ENCODE measurements at regions not wholly inside any gene's neighbourhood (a gene's known extent, or its start where the extent isn't known, plus 50 kb on each side); places are given as distances from the start of the nearest gene placed in this dataset.
"Not testable (repeated sequence)": the region's sequence is repeated elsewhere in the genome, so short reads cannot be mapped to it uniquely, and the experiment has no call there.

DNA sequence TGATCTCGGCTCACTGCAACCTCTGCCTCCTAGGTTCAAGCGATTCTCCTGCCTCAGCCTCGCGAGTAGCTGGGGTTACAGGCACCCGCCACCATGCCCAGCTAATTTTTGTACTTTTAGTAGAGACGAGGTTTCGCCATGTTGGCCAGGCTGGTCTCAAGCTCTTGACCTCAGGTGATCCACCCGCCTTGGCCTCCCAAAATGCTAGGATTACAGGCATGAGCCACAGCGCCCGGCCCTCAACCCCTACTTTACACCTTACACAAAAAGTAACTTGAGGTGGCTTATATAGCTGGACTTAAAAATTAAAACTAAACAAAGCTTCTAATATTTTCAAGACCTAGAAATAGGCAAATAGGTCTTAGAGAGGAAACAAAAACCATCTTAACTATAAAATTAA is 524.0 kb upstream of the FAM174A start:
- not testable (repeated sequence) for DNase-seq

DNA sequence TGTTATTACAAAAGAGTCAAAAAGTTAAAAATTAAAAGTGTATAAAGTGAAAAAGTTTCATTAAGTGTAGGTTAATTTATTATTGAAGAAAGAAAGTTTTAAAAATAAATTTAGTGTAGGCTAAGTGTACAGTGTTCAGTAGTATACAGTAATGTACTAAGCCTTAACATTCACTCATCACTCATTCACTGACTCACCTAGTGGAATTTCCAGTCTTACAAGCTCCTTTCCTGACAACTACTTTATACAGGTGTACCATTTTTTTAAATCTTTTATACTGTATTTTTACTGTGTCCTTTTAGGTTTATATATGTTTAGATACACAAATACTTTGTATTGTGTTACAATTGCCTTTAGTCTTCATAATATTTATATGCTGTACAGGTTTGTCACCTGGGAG is 530.2 kb upstream of the FAM174A start:
- no peak for DNase-seq

DNA sequence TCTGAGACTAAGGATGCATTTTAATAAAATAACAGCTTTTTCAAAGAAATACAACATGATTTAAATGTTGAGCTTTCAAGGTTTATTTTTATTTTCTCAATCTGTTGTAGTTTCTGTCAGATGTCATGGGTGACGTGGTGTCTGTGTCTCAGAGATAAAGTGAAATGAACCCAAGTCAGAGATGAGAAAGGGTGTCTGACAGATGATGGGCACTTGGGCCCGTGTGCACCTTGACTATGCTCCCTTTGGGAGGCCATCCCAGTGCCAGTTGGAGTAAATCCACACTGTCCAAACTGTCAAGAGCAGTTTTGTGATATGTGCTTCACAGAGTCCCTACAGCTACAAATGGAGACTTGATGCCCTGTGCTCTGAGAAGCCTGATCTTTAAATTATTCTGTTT is 536.9 kb upstream of the FAM174A start:
- DNase-seq, result no peak

DNA sequence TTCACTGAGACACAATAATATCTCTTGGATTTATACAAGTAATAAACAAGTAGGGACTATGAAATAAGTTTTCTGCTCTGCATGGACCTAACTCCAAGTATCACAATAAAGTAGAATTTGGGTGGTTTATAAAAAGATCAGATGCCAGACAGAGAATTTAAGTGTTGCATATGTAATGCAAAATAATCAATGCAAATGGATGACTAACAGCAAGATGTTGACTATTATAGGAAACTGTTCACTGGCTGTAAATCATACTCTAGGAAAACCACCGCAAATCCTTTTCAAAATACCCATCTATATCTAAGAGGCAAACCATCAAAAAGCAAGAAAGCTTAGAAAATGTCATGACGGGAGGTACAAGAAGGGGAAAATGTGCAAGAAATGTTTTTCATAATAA is 539.8 kb upstream of the FAM174A start:
- DNase-seq, result no peak

DNA sequence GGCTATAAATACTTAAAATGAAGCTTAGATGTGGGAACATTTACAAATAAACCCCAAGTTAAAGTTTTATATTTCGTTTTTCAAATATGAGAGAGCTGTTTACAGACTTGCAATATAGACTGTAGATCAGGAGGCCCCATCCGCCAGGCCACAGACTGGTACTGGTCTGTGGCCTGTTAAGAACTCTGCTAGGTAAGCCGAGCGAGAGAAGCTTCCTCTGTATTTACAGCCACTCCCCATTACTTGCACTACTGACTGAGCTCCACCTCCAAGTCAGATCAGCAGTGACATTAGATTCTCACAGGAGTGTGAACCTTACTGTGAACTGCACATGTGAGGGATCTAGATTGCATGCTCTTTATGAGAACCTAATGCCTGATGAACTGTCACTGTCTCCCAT is 561.4 kb upstream of the FAM174A start:
- DNase-seq, result no peak

DNA sequence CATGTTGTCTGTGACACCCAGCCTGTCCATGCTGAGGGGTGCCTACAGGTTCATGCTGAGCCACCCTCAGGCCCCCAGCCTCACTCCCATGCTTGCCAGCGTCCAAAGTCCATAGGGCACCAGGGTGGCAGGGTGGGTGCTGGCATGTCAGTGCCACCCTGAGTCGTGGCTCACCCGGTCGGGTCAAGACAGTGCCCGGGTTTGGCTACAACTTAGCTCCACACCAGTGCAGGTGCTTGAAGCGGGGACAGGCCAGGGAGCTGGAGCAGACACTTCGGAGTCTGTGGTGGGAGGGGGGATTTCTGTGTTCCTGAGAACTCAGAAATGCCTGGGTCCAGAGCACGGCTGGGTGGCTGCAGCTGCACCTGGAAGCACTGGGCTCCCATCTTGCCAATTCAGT is 579.2 kb upstream of the FAM174A start:
- DNase-seq, result no peak

DNA sequence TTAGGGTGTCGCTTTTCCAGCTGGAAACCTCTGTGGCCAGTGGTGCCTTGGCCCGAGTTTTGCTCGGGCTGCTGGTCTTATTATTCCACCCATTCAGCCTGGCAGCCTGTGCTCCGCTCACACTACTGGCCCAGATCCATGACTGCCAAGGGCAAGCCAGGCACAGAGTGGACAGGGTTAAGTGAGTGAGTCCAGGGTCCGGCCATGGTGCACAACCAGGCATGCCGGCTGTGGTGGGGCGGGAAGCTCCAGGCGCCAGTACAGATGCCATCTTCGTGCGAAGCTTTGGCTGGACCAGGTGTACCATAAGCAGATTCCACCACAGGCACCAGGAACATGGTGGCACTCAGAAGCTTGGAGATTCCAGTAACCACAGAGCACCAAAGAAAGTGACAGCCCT is 580.2 kb upstream of the FAM174A start:
- no peak for DNase-seq

DNA sequence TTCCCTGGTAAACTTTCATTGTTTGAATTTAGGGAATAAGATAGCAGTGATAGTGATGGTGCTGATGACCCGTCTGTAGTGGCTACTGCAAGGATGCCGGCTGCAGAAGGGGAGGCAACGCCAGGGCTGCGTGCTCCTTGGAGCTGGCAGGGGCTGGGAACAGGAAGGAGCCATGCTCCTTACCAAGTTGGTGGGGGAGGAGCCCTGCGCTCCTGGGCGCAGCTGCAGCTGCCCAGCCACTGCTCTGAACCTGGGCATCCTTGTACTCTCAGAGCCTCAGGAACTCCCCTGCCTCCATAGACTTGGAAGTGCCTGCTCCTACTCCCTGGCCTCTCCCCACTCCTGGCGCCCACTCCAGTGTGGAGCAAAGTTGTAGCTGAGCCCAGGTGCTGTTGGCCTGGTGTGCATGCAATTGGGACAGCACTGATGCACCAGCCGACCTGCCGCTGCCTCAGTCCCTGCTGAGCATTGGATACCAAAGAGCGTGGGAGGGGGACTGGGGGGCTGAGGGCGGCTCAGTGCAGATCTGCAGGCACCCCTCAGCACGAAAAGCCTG is 585.1 kb upstream of the FAM174A start:
- DNase-seq, result no peak

DNA sequence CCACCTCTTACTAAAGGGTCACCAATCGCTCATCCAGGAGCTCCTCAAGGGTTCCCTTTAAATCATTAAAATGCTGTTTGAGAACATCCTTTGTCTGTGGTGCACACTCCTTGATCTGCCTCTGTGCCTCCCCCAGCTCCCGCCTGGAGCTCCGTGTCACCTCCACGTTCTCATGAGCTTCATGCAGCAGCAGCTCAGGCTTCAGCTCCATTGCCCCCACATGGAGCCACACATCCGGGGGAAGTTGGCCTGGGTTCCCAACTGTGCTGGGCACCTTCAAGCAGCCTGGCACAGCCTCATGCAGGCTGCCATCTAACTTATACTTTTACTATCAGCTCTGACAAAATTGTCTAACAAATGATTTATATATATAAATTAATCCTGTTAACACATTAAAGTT is 585.8 kb upstream of the FAM174A start:
- no peak for DNase-seq

DNA sequence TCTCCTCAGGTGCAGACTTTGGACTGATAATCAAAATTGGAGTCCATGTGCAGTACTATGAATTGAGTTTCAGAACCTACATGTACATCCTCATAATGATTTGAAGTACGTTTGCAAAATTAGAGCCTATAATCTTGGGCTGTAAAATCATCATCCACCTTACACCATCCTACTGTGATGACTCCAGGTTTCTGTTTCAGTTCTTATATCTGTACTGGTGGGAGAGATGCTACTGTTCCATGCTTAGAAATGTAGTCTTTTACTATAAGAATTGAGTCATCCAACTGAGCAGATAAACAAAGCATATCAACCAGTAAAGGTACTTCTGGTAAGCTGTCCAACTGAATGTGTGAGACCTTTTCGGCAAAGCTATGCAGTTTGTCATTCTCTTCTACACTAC is 586.3 kb upstream of the FAM174A start:
- DNase-seq, result no peak

DNA sequence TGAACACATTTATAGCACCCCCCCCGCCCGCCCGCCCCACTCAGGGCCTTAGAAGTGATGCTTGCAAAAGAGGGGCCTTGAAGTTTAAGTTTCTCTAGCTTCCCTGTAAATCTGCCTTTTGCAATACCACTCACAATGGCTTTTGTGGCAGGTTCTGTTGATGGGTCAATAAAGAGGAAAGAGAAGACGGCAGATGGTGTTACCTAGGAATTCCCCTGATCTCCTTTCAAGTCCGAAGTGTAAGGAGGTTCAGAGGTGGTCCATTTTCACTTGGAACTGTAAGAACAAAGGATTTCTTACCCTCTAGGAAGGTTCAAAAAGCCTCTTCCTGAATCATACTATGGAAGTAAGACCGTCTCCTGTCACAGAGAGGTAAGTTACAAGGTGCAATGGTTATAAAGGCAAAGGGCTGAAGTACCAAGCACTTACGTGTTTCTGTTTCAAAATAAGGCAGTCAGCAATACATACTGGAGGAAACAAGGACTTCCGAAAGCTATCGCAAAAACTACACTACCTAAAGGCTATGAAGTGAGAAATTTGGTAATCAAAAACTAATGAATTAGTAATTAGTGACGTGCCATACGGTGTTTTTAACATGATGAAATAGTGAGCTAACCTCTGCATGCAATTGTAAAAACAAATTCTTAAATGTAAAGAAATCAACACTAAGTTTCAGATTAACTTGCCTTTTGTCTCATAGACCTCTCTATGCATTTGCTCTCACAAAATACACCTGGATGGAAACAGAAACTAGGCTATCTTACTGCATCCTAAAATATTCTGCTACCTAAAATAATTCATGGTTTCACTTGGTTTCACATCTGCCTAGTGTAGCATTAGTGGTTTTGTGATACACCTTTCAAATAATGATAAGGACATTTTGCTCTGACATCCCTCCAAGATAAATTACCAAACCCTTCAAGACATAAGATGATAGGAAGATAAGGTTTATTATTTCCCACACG is 589.4 kb upstream of the FAM174A start:
- DNase-seq, result no peak

DNA sequence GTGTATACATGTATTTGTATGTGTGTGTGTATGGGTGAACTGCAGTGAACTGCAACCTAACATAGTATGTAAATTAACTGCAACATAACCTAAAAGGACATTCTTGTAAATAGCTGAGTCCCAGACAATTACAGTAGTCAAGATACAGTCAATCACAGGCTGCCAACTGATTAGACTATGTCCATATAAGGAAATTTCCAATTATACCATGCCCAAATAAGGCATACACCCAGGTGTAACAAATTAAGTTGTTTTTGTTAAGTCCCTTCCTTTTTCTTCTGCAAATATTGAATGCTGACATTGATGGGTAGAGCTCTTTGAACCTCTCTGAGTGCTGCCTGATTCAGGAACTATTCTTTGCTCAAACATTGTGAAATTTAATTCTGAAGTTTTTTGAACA is 594.6 kb upstream of the FAM174A start:
- DNase-seq, result no peak

DNA sequence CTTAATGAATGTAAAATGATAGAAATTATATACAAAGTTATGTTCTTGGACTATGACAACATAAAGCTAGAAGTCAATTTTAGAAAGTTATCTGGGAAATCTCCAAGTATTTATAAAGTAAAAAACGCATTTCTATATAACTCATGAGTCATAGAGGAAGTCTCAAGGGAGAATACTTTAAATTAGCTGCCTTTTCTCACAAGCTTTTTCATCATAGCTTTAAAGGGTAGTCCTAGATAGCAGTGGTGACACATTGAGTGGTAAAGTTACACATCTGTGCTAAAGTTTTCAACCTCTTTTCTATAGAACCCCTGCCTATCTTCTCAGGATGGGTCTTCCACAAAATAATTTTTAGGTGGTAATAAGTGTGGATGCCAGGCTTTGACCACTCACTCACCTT is 598.3 kb upstream of the FAM174A start:
- DNase-seq, result no peak

DNA sequence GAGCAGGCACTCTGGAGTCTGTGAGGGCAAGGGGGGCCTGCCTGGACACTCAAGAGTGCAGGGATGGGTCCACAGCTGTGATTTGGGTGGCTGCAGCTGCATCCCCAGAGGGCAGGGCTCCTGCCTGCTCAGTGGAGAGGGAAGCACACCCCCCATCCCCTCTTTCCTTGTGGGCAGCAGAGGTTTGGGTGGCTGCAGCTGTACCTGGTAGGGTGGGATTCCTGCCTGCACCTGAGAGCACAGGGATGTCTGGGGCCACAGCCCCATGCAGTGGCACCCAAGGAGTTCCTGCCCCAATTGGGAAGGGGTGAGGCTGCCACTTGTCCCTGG is 605.4 kb upstream of the FAM174A start:
- no peak for DNase-seq

DNA sequence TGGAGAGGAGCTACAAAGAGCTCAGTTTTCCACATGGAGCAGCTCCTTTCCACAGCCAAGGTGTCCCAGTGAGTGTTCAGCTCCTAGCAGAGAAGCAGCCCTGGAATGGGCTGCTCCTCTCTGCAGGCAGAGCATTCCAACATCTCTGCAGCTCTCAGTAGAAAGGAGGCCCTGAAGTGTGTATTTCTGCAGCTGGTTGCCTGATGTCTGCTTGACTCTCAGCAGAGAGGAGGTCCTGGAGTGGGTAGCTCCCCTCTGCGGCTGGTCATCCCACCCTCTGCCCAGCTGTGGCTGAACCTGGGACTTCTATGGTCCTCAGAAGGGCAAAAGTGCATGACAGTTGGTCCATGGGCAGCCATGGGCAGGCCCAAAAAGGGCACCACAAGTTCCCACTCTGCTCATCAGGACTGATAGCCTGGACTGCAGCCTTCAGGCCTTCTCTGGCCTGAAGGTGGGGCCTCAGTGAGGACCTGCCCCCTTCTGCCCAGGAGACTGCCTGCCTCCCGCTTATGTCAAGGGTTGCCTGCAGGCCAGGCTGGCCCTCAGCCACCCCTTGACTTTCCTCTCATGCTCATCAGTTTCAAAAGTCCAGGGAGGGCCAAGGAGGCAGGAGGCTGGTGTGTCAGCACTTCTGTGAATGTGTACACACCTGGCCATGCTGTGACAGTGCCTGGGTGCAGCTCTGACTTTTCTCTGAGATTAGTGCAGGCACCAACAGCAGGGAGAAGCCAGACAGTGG is 605.9 kb upstream of the FAM174A start:
- DNase-seq, result no peak

DNA sequence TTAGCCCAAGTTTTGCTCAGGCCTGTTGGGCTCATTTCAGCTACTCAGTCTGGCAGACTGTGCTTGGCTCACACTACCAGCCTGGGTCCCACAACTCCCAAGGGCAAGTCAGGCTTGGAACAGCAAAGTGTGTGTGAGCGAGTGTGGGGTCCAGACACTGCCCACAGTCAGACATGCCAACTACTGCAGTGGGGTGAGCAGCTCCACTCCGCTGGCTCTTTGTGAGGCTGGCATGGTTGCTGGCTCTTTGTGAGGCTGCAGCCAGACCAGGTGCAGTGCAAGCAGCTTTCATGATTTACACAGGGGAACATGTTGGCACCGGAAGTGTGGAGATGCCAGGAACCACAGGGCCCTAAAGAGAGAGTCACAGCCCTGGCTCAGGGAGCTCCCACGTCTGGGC is 606.7 kb upstream of the FAM174A start:
- no peak for DNase-seq

DNA sequence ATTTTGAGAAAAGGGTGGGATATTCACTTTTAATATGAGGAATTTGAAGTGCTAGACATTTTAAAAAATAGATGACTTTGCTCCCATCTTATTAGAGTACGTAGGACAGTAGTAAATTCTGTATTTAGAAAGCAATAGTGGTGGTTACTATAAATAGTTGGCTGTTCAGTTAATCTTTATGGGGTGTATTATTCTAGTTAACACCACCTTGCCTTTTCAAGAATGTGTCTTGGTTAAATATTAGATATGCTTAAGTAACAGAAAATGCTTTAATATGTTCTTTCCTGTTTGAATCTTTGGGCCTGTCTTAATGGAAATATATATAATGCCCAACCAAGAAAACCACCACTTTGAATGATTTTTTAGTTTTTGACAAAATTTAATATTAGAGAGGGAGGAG is 608.7 kb upstream of the FAM174A start:
- DNase-seq, result no peak

DNA sequence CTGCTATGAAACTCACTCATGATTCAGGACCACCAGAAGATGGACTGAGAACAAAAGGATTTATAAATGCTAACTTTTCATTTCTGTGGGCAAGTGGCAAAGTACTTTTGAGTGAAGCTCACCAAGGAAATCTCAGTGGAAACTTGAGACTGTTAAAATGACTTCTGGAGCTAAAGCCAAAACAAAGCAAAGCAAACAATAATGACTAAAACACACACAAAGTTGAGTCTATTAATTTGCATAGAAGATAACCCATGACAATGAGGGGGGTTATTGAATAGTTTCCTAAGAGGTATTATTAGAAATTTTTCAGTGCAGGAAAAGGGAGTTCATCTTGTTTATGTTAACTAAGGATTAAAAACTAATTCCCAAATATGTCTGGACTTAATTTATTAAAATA is 612.8 kb upstream of the FAM174A start:
- no peak for DNase-seq

DNA sequence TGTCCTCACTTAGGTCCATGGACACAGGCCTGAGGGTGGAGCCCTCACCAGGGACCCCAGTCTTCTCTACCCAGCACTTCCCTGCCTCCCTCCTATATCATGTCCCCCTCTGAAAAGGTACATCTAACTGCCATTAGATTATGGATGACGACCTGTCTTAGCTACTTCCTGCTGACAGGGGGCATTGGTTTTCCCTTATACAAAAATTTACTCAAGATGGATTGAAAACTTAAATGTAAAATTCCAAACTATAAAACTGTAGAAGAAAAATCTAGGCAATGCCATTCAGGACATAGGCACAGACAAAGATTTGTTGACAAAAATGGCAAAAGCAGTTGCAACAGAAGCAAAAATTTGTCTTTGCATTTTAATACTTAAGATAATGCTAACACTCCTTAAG is 623.2 kb upstream of the FAM174A start:
- DNase-seq, result no peak

DNA sequence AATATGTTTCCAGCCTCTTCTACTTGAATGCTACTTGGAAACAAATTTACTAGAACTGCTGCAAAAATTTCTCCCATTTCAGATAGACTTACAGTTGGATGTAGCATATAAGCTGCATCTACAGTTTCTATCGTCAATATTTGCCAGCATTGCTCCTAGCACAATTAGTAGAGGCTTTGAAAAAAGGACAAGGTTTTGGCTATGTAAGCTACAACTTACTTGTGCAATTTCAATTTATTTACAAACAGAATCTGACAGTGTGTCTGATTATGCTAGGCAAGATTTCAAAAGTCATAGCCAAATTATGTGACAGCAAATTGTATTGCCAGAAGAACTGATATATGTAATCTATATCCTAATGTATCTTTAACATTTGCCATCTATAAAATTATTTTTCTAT is 628.4 kb upstream of the FAM174A start:
- DNase-seq, result no peak

DNA sequence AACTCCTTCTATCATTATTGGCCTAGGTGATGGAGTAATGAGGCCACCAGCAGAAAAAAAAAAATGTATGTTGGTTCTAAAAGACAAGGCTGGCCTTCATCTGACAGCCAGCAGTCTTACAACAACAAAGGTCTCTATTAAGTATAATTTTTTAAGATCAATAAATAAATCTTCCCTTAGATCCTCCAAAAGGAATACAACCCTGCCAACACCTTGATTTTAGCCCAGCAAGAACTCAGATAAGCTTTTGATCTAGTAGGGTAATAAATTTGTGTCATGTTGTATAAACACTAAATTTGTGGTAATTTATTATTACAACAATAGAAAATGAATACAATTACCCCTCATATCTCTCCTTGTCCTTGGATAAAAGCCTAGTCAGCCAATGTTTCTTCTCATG is 633.2 kb upstream of the FAM174A start:
- no peak for DNase-seq

DNA sequence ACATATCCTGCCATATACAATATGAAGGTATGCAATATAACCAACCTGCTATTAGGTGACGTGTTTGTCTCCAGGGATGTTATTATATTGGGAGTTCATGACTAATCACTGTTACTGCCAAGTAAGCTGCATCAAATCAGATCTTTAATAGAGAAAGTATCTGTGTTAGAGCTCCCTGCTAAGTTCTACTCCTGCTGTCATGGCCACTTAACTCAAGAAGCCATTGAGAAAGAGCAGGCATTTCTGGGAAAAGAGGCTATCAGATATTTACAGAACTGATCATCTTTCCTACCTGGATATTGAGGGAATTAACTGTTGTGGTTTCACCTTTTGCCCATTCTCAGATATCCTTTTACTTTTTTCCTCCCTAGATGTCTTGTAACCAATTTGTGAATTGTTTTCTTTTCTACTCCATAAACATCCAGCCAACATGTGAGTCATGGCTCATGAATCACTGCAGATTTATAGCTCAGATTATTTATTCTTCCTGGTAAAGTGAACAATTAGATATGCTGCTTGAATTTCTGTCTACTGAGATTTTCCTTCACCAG is 634.8 kb upstream of the FAM174A start:
- DNase-seq, result no peak

DNA sequence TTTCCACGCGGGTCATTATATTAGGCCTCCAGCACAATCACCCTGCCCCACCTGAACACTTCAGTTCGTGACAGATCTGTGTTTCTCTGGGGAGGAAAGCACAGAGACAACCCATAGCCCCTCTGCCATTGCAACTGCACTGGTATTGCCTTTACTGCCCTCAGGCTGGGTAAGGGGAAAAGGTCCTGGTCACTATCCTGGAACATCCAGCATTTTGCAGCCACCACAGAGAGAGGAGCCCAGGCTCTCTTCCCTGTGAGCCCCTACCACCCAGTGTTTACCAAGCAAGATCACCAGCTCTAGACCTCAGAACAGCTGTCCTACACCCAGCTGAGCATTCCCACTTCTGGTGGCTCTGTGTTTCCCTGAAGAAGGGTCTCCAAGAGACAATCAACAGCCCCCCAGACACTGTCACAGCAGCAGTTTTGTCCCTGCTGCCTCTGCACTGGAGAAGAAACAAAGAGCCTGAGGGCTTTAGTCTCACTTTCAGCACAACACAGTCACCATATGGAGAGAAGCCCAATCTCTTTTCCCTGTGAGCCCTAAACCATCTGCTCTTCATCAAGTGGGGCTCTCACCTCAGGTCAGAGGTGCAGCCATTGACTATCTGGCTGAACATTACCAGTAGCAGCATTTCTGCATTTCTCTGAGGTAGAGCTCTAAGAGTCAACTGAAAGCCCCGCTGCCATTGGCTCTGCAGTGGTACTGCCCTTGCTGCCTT is 655.2 kb upstream of the FAM174A start:
- no peak for DNase-seq

Data from right hindlimb (tissue), 1 donor.